GM12864 (cell line): ENCODE measurements at regions not wholly inside any gene's neighbourhood (a gene's known extent, or its start where the extent isn't known, plus 50 kb on each side); places are given as distances from the start of the nearest gene placed in this dataset.

Source experiments
- DNase-seq: peaks from one replicate; pipeline ENCODE4 v3.0.0-alpha.2; 2011; ENCODE audit warnings: low read depth
- H3K4me3 ChIP-seq: 2 replicates; pipeline ENCODE4 v1.5.1; 2011; ENCODE audit warnings: mild to moderate bottlenecking, low read depth, low read length, control low read depth
- TF ChIP-seq, protein P1 (sequence below): IDR thresholded peaks from 2 replicates; pipeline ENCODE4 v1.5.1; 2011; ENCODE audit warnings: low read depth, mild to moderate bottlenecking, moderate library complexity, low read length, control low read depth, inconsistent platforms; ENCODE audit errors: missing control alignments

DNA sequence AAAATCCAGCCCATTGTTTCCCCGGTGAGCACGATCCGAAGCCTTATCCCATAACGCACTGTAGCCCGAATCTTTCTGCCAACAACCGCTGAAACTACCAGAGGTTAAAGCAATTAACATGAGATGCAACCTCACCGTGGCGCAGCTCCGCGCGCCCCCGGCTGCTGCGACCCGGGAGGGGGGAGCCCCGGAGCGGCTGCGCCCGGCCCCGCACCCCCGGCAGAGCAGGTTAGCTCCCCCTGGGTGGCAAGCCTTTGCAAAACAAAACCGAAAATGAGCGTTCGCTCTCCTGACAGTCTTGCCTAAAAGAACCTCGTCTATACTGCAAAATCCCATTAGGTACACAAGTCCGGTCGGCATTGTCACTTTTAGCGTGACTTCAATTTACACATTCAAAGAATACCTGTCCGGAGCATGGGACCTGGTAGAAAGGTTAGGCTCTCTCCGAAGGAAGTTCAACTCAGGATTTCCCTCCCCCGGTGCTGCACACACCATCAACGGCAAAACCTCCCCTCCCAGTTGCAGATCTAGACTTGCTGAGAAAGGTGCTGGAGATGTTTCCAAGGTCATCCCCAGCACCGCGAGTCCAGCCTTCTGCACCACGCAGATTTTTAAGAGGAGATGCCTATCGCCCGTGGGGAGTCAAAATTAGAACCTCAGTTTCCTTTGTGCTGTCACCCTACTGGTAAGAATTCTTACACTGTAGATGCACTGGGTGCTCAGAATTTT lies 107.5 kb downstream of the ZNF281 start:
- TF ChIP-seq, protein P1, sequence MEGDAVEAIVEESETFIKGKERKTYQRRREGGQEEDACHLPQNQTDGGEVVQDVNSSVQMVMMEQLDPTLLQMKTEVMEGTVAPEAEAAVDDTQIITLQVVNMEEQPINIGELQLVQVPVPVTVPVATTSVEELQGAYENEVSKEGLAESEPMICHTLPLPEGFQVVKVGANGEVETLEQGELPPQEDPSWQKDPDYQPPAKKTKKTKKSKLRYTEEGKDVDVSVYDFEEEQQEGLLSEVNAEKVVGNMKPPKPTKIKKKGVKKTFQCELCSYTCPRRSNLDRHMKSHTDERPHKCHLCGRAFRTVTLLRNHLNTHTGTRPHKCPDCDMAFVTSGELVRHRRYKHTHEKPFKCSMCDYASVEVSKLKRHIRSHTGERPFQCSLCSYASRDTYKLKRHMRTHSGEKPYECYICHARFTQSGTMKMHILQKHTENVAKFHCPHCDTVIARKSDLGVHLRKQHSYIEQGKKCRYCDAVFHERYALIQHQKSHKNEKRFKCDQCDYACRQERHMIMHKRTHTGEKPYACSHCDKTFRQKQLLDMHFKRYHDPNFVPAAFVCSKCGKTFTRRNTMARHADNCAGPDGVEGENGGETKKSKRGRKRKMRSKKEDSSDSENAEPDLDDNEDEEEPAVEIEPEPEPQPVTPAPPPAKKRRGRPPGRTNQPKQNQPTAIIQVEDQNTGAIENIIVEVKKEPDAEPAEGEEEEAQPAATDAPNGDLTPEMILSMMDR, result no peak
- H3K4me3 ChIP-seq, result peak overlapping the region; percentile 80
- no peak for DNase-seq

DNA sequence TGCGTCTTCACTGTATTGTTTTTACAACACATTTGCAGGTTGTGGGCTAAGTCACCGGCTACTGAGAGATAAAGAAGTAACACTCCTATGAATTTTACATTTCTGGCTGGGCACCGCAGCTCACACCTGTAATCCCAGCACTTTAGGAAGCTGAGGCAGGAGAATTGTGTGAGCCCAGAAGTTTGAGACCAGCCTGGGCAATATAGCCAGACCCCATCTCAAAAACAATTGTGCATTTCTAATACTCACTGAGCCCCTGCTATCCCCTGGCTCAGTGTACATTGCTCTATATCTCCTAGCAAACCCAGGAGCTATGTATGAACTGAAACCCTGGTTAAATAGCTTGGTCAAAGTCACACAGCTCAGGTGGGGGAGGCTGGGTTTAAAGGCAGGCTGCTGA lies 108.7 kb downstream of the ZNF281 start:
- no peak overlapping the region for H3K4me3 ChIP-seq
- TF ChIP-seq, protein P1, result no peak
- no peak for DNase-seq

DNA sequence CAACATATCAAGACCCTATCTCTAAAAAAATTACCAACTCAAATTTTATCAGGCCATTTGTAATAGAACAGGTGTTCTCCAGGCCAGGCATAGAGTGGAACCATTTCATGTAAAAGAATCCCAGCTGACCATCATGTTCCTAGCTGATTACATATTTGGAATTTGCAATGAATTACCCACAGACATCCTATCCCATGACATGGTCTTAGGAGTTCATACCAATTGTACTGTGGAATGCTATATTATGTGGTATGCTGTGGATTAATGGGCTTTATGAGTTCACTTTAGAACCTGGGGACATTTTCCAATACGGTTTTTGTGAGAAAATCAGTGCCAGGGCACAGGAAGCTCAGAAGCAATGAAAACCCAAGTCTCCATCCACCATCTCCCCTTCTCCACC lies 110.3 kb downstream of the ZNF281 start:
- TF ChIP-seq, protein P1, result no peak

DNA sequence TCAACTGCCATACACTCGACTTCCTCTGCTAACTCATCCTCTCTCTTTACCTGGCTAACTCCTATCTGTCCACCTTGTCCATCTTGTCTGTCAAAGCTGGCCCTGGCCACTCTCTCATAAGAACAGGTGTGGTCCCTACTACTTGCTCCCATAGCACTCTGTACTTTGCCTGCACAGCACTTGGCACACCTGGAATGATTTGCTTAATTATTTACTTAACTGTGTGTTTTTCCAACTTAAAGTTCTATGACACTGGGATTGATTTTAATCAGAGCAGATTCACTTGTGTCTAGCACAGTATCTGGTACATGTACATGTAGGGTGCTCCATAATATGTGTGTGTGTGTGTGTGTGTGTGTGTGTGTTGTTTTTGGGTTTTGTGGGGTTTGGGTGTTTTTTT lies 111.6 kb downstream of the ZNF281 start:
- no peak overlapping the region for H3K4me3 ChIP-seq
- no peak for DNase-seq
- TF ChIP-seq, protein P1, result no peak

More for the DNA sequence above, 110.3 kb downstream of the ZNF281 start:
- no peak for DNase-seq
- H3K4me3 ChIP-seq, result no peak overlapping the region

DNA sequence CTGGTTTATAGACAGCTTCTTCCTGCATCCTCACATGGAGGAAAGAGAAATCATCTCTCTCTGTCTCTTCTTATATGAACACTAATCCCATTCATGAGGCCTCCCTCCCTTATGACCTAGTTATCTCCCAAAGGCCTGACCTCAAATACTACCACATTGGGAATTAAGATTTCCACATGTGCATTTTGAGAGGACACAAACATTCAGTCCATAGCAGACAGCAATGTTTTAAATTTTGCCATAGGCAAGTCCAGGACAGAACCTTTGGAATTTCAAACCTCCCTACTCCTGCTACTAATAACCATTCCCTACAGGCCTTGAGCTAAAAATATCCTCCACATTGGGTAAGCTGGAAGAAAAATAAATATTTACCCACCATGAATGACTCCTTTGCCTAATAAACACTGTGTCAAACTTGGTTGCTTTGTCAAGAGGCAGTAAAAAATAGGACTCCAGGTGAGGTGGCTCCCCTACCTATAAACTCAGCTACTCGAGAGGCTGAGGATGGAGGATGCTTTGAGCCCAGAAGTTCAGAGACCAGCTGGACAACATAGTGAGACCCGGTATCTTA lies 113.7 kb downstream of the ZNF281 start:
- H3K4me3 ChIP-seq, result no peak overlapping the region
- DNase-seq, result no peak
- TF ChIP-seq, protein P1, result no peak

DNA sequence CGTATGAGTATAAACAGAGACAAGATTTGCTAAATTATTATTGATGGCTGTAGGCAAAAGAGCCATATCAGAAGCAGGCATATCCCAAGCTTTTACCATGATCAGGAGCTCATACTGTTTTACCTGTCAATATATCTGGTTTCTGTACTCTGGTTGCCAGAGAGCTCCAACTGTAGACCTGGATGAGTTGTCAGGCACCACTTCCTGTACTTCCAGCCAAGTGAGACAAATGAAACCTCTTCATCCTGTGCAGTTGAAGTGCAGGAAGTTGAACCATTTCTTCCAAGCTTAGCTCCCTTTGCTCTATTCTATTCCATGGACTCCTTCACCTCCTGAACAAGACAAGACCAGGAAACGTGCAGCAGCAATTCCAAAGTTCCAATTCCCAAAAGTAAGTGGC lies 115.6 kb downstream of the ZNF281 start:
- TF ChIP-seq, protein P1, result no peak
- DNase-seq, result no peak
- no peak overlapping the region for H3K4me3 ChIP-seq

DNA sequence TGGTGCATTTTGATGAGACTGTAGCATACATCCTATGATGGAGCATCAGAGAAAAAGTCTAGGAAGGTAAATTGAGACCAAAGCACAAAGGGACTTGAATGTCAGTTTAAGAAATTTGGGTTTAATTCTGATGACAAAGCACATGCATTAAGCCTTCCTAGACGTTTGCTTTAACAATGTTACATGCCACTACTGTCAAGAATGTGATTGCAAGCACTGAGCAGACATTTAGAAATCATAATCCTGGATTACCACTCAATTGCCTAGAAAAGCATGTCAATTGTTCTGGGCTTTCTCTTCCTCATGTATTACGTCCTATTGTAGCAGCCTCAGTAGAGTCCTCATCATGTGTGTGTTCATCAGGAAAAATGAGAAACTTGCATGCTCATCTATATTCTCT lies 117.1 kb downstream of the ZNF281 start:
- no peak overlapping the region for H3K4me3 ChIP-seq
- TF ChIP-seq, protein P1, result no peak
- DNase-seq, result no peak
